Type B pancreatic cell (in vitro differentiated cells): ENCODE measurements at regions not wholly inside any gene's neighbourhood (a gene's known extent, or its start where the extent isn't known, plus 50 kb on each side); places are given as distances from the start of the nearest gene placed in this dataset.
"Not testable (repeated sequence)": the region's sequence is repeated elsewhere in the genome, so short reads cannot be mapped to it uniquely, and the experiment has no call there.

Source experiments
- DNase-seq: peaks from one replicate; pipeline ENCODE4 v3.0.0; 2021; ENCODE audit warnings: mixed read lengths; ENCODE audit not compliant: unreplicated experiment; ENCODE audit errors: extremely low spot score
- H3K27ac Mint-ChIP-seq: 2 replicates; pipeline ENCODE4 v1.8.0; 2021; ENCODE audit warnings: mild to moderate bottlenecking, mixed read lengths
- H3K27me3 Mint-ChIP-seq: 2 replicates; pipeline ENCODE4 v1.8.0; 2021; ENCODE audit warnings: mixed read lengths
- H3K36me3 Mint-ChIP-seq: 2 replicates; pipeline ENCODE4 v1.8.0; 2021; ENCODE audit warnings: mixed read lengths
- H3K4me1 Mint-ChIP-seq: one replicate; pipeline ENCODE4 v1.8.0; 2021; ENCODE audit warnings: mixed read lengths; ENCODE audit not compliant: unreplicated experiment
- H3K4me3 Mint-ChIP-seq: 2 replicates; pipeline ENCODE4 v1.8.0; 2021; ENCODE audit warnings: mild to moderate bottlenecking, mixed read lengths
- H3K9me3 Mint-ChIP-seq: 2 replicates; pipeline ENCODE4 v1.8.0; 2021; ENCODE audit warnings: mixed read lengths
- TF ChIP-seq, protein P1 (sequence below): fragments of 200-600 bp; sonication (generic); conservative IDR thresholded peaks from 2 replicates; pipeline ENCODE4 v1.5.0; 2021; ENCODE audit warnings: antibody characterized with exemption, mild to moderate bottlenecking

DNA sequence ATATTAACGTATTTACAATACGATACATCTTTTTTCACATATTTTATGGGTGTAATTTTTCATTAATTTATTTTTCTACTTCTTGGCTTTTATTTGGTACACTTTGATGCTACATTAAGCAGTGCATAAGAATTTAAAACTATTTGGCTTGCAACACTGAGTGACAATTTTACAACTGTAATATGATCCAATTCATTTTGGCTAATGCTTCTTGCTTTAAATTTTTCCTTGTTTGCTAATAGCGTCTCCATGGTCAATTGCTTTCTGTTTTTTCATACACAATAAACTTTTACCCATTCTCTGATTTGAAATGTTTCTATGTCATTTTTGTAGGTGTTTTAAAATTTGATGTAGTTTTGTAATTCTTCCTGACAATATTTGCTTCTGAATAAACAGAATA lies 773.2 kb downstream of the FAM181B start:
- Mint-ChIP-seq H3K27me3 (no peaks in the 10 kb centered on the region), H3K4me1 (peaks cover 11% of the 10 kb centered on the region), H3K36me3 (no peaks in the 10 kb centered on the region), H3K27ac (no peak overlapping the region), H3K4me3 (no peak overlapping the region), H3K9me3 (peaks cover 8% of the 10 kb centered on the region)
- no peak for DNase-seq
- TF ChIP-seq, protein P1, sequence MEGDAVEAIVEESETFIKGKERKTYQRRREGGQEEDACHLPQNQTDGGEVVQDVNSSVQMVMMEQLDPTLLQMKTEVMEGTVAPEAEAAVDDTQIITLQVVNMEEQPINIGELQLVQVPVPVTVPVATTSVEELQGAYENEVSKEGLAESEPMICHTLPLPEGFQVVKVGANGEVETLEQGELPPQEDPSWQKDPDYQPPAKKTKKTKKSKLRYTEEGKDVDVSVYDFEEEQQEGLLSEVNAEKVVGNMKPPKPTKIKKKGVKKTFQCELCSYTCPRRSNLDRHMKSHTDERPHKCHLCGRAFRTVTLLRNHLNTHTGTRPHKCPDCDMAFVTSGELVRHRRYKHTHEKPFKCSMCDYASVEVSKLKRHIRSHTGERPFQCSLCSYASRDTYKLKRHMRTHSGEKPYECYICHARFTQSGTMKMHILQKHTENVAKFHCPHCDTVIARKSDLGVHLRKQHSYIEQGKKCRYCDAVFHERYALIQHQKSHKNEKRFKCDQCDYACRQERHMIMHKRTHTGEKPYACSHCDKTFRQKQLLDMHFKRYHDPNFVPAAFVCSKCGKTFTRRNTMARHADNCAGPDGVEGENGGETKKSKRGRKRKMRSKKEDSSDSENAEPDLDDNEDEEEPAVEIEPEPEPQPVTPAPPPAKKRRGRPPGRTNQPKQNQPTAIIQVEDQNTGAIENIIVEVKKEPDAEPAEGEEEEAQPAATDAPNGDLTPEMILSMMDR = no peak

- no peak overlapping the region for H3K4me3 Mint-ChIP-seq
- peaks cover 11% of the 10 kb centered on the region for H3K4me1 Mint-ChIP-seq
- H3K36me3 Mint-ChIP-seq = no peaks in the 10 kb centered on the region
- H3K27me3 Mint-ChIP-seq = no peaks in the 10 kb centered on the region
- DNase-seq = no peak
- no peak overlapping the region for H3K27ac Mint-ChIP-seq
- H3K9me3 Mint-ChIP-seq = peaks cover 8% of the 10 kb centered on the region
- TF ChIP-seq, protein P1 = no peak
Measured at GRCh38 chr11:81959341-81959740, 774.3 kb downstream of the FAM181B start.

DNA sequence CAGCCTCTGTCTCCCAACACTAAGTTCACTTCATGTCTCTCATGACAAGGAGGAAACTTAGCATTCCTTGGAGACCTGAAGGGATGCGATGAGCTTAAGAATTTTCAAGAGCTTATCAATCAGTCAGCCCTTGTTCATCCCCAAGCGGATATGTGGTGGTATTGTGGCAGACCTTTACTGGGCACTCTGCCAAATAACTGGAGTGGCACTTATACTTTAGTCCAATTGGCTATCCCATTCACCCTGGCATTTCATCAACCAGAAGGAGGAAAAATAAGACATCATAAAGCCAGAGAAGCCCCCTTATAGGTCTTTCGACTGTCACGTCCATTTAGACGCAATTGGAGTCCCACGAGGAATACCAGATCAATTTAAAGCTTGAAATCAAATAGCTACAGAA lies 779.4 kb downstream of the FAM181B start:
- not testable (repeated sequence) for DNase-seq, H3K4me1 Mint-ChIP-seq, H3K4me3 Mint-ChIP-seq, H3K9me3 Mint-ChIP-seq, H3K27me3 Mint-ChIP-seq, H3K36me3 Mint-ChIP-seq, H3K27ac Mint-ChIP-seq

- TF ChIP-seq, protein P1 = no peak
- Mint-ChIP-seq H3K27ac (no peak overlapping the region), H3K27me3 (no peaks in the 10 kb centered on the region), H3K9me3 (no peaks in the 10 kb centered on the region), H3K36me3 (no peaks in the 10 kb centered on the region), H3K4me1 (no peaks in the 10 kb centered on the region), H3K4me3 (no peak overlapping the region)
- DNase-seq = no peak
Measured at GRCh38 chr11:81946831-81947230, 786.8 kb downstream of the FAM181B start.

- Mint-ChIP-seq H3K27ac (no peak overlapping the region), H3K4me1 (no peaks in the 10 kb centered on the region), H3K4me3 (no peak overlapping the region), H3K36me3 (no peaks in the 10 kb centered on the region), H3K9me3 (no peaks in the 10 kb centered on the region), H3K27me3 (no peaks in the 10 kb centered on the region)
- TF ChIP-seq, protein P1 = no peak
- no peak for DNase-seq
Measured at GRCh38 chr11:81942646-81943045, 791.0 kb downstream of the FAM181B start.

- H3K27ac Mint-ChIP-seq = no peak overlapping the region
- H3K4me1 Mint-ChIP-seq = no peaks in the 10 kb centered on the region
- TF ChIP-seq, protein P1 = no peak
- H3K36me3 Mint-ChIP-seq = no peaks in the 10 kb centered on the region
- H3K9me3 Mint-ChIP-seq = no peaks in the 10 kb centered on the region
- H3K27me3 Mint-ChIP-seq = no peaks in the 10 kb centered on the region
- no peak for DNase-seq
- no peak overlapping the region for H3K4me3 Mint-ChIP-seq
Measured at GRCh38 chr11:81941998-81942397, 791.7 kb downstream of the FAM181B start.
